ENCODE measurements at regions not wholly inside any gene's neighbourhood (a gene's known extent, or its start where the extent isn't known, plus 50 kb on each side); places are given as distances from the start of the nearest gene placed in this dataset.

DNA sequence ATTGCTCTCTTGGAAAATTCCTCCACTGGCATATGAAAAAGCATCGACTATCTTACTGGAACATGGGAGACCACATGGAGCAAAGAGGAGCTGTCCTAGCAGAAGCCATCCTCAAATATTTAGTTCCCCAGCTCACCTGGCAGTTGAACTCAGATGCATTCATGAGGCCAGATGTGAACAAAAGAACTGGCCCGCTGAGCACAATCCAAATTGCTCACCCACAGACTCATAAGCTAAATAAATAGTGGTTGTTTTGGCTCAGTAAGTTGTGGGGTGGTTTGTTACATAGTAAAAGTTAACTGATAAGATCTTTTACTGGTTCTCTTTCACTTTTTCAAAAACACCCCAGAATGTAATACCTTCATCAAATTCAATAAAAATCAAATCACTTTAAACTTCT is 108.6 kb upstream of the CWC22 start:
- no peak for TF ChIP-seq POLR2AphosphoS5 (IDR thresholded peaks at IDR 0.05; ENCODE audit: low read depth, low read length)
- no peak for TF ChIP-seq TAF1 (IDR thresholded peaks at IDR 0.05; ENCODE audit: borderline replicate concordance, insufficient read depth, low read length)
- TF ChIP-seq SIN3A (IDR thresholded peaks at IDR 0.05; ENCODE audit: borderline replicate concordance, insufficient read depth, low read length): no peak
- TF ChIP-seq, protein P1, sequence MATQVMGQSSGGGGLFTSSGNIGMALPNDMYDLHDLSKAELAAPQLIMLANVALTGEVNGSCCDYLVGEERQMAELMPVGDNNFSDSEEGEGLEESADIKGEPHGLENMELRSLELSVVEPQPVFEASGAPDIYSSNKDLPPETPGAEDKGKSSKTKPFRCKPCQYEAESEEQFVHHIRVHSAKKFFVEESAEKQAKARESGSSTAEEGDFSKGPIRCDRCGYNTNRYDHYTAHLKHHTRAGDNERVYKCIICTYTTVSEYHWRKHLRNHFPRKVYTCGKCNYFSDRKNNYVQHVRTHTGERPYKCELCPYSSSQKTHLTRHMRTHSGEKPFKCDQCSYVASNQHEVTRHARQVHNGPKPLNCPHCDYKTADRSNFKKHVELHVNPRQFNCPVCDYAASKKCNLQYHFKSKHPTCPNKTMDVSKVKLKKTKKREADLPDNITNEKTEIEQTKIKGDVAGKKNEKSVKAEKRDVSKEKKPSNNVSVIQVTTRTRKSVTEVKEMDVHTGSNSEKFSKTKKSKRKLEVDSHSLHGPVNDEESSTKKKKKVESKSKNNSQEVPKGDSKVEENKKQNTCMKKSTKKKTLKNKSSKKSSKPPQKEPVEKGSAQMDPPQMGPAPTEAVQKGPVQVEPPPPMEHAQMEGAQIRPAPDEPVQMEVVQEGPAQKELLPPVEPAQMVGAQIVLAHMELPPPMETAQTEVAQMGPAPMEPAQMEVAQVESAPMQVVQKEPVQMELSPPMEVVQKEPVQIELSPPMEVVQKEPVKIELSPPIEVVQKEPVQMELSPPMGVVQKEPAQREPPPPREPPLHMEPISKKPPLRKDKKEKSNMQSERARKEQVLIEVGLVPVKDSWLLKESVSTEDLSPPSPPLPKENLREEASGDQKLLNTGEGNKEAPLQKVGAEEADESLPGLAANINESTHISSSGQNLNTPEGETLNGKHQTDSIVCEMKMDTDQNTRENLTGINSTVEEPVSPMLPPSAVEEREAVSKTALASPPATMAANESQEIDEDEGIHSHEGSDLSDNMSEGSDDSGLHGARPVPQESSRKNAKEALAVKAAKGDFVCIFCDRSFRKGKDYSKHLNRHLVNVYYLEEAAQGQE (IDR thresholded peaks at IDR 0.05; ENCODE audit: insufficient read depth in 1 of 2, low read depth in 2 of 2, low read length in 2 of 2): no peak
- no peak for TF ChIP-seq FOXP2 (optimal IDR thresholded peaks at IDR 0.05; ENCODE audit: borderline replicate concordance, extremely low read depth, extremely low read length, insufficient read depth)

DNA sequence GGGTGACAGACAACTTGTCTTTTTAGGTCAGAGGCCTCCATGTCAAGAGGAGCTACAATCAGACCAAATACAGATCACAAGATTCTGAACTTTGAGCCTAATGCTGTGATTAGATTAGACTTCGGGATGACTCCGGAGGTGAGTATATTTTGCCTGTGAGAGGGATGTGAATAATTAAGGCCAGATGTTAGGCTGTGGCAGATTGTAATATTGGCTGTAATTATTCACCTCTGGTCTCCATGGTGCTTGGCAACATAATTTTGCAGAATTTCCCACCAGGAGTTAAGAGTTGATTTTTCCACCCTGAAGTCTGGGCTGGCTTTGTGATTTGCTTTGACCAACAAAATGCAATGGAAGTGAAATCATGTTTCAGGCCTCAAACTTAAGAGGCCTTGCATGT is 108.2 kb upstream of the CWC22 start:
- TF ChIP-seq SIN3A (IDR thresholded peaks at IDR 0.05; ENCODE audit: borderline replicate concordance, insufficient read depth, low read length) (no peak), FOXP2 (optimal IDR thresholded peaks at IDR 0.05; ENCODE audit: borderline replicate concordance, extremely low read depth, extremely low read length, insufficient read depth) (no peak), TAF1 (IDR thresholded peaks at IDR 0.05; ENCODE audit: borderline replicate concordance, insufficient read depth, low read length) (no peak), POLR2AphosphoS5 (IDR thresholded peaks at IDR 0.05; ENCODE audit: low read depth, low read length) (no peak)
- TF ChIP-seq, protein P1 (IDR thresholded peaks at IDR 0.05; ENCODE audit: insufficient read depth in 1 of 2, low read depth in 2 of 2, low read length in 2 of 2): no peak

DNA sequence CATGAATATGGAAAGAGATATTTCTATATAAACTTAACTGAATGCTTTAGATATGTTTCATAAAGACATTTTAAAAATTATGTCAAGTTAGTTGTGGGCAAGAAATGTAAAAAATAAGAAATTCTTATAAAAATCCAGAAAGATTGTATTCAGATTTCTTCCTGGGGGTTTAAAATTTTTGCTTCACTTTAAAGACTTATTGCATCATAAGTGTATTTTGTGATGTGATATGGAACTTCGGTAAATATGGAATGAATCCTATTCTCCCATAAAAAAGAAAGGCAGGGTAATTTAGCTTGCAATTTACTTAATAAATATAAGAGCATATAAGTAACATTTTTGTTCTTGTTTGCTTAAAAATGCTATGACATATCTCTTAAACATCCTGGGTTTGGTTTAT is 104.8 kb upstream of the CWC22 start:
- TF ChIP-seq TAF1 (IDR thresholded peaks at IDR 0.05; ENCODE audit: borderline replicate concordance, insufficient read depth, low read length): no peak
- TF ChIP-seq POLR2AphosphoS5 (IDR thresholded peaks at IDR 0.05; ENCODE audit: low read depth, low read length): no peak
- no peak for TF ChIP-seq FOXP2 (optimal IDR thresholded peaks at IDR 0.05; ENCODE audit: borderline replicate concordance, extremely low read depth, extremely low read length, insufficient read depth)
- TF ChIP-seq SIN3A (IDR thresholded peaks at IDR 0.05; ENCODE audit: borderline replicate concordance, insufficient read depth, low read length): no peak
- TF ChIP-seq, protein P1 (IDR thresholded peaks at IDR 0.05; ENCODE audit: insufficient read depth in 1 of 2, low read depth in 2 of 2, low read length in 2 of 2): no peak

DNA sequence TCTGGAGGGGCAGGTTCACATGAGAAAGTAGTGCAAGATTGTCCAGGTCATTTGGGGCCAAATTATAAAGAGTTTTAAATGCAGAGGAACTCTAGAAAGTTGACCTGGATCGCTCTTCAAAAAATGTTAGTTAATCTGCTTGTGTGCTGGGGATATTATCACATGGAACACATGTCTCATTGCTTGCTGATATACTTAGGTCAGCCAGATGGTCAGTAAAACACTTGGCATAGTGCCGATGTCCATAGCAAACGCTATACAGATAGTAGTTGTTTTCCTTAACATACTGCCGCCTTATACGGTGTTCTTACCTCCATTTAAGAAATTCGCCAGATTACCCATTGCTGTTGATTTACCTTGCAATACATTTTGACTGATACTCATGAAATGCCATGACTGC is 103.4 kb upstream of the CWC22 start:
- TF ChIP-seq POLR2AphosphoS5 (IDR thresholded peaks at IDR 0.05; ENCODE audit: low read depth, low read length) (no peak), TAF1 (IDR thresholded peaks at IDR 0.05; ENCODE audit: borderline replicate concordance, insufficient read depth, low read length) (no peak), FOXP2 (optimal IDR thresholded peaks at IDR 0.05; ENCODE audit: borderline replicate concordance, extremely low read depth, extremely low read length, insufficient read depth) (no peak), SIN3A (IDR thresholded peaks at IDR 0.05; ENCODE audit: borderline replicate concordance, insufficient read depth, low read length) (no peak)
- TF ChIP-seq, protein P1 (IDR thresholded peaks at IDR 0.05; ENCODE audit: insufficient read depth in 1 of 2, low read depth in 2 of 2, low read length in 2 of 2): no peak

DNA sequence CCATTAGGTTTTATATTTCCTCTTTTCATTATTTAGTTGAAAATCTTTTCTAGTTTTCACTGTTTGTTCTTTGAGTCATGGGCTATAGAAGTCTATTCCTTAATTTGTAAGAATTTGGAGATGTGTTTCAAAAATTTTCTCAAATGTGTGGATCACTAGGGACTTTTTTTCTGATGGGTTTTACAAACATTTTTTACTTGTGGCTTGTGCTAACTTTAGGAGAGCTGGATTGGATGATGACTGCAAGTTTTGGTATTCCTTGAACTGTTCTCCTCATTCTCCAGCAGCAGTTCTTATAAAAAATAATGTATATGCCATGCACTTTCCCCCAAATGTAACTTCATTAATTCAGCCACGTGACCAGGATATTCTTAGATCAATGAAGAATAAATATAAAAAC is 94.7 kb upstream of the CWC22 start:
- TF ChIP-seq TAF1 (IDR thresholded peaks at IDR 0.05; ENCODE audit: borderline replicate concordance, insufficient read depth, low read length): no peak
- no peak for TF ChIP-seq SIN3A (IDR thresholded peaks at IDR 0.05; ENCODE audit: borderline replicate concordance, insufficient read depth, low read length)
- TF ChIP-seq FOXP2 (optimal IDR thresholded peaks at IDR 0.05; ENCODE audit: borderline replicate concordance, extremely low read depth, extremely low read length, insufficient read depth): no peak
